Adrenal gland (tissue), 9 donors: ENCODE measurements at regions not wholly inside any gene's neighbourhood (a gene's known extent, or its start where the extent isn't known, plus 50 kb on each side); places are given as distances from the start of the nearest gene placed in this dataset.

ENCODE experiments used
- DNase-seq, 7 donors: peaks; one replicate each; pipeline ENCODE4 v3.0.0-alpha.2; 2019 to 2020
- H3K27ac ChIP-seq, 5 donors: fragments of 200-600 bp; sonication (generic) in 4 of 5; 1 replicate in 3 of 5; 2 replicates in 2 of 5; pipeline versions ENCODE4 v1.5.1 to v1.8.0; 2016 to 2020; ENCODE audit warnings: mild to moderate bottlenecking in 1 of 5
- H3K27me3 ChIP-seq: fragments of 200-600 bp; 2 replicates; pipeline ENCODE4 v1.8.0; 2021
- H3K36me3 ChIP-seq, 2 donors: fragments of 200-600 bp; replicated peaks in 1 of 2; 1 replicate in 1 of 2; 2 replicates in 1 of 2; pipeline versions ENCODE4 v1.5.1 to v1.8.0; 2018 to 2022
- H3K4me1 ChIP-seq, 2 donors: fragments of 200-600 bp; replicated peaks in 1 of 2; 1 replicate in 1 of 2; 2 replicates in 1 of 2; pipeline versions ENCODE4 v1.5.1 to v1.8.0; 2018 to 2021
- H3K4me3 ChIP-seq, 4 donors: fragments of 200-600 bp; sonication (generic) in 3 of 4; one replicate each; pipeline ENCODE4 v1.5.1; 2016 to 2018
- H3K9me3 ChIP-seq, 3 donors: fragments of 200-600 bp; sonication (generic) in 1 of 3; replicated peaks in 1 of 3; 1 replicate in 2 of 3; 2 replicates in 1 of 3; pipeline versions ENCODE4 v1.5.1 to v1.8.0; 2016 to 2021
- POLR2A ChIP-seq, 2 donors: fragments of 450-650 bp; IDR thresholded peaks; one replicate each; pipeline ENCODE4 v1.6.1; 2017; ENCODE audit warnings: antibody characterized with exemption in 2 of 2, mild to moderate bottlenecking in 2 of 2, moderate library complexity in 1 of 2
- WGBS, 4 donors: extraction: QIAGEN DNeasy Blood & Tissue Kit in 2 of 4; methylation state at CpG; one replicate each; pipeline versions ENCODE4 v1.1.5 to v1.1.7; 2013 to 2017; 5-methylcytosine and 5-hydroxymethylcytosine counted together
- intact Hi-C, 2 donors: fragments of 100-400 bp; cut with DNase I; formaldehyde crosslinking; loops; one replicate each; pipeline versions ENCODE4 v1.14.1 to v1.15.0; 2022 to 2023
- TF ChIP-seq, protein P1 (sequence below), 6 experiments: fragments of 450-650 bp in 4 of 6; fragments of 200-600 bp in 2 of 6; sonication (generic) in 1 of 6; IDR thresholded peaks; 1 replicate in 5 of 6; 2 replicates in 1 of 6; pipeline versions ENCODE4 v1.5.1 to v1.8.0; 2016 to 2021; ENCODE audit warnings: antibody characterized with exemption in 6 of 6, mild to moderate bottlenecking in 2 of 6, moderate library complexity in 1 of 6
- donor health status: healthy with polysubstance abuse.
- donor health status: Bipolar disorder and iron deficiency.
- donor health status: DM: yes; HTN: yes; CAD: no.
- donor health status: DM: no; HTN: no; CAD: no.
- donor health status: DM: no; HTN: no; CAD: no.

DNA sequence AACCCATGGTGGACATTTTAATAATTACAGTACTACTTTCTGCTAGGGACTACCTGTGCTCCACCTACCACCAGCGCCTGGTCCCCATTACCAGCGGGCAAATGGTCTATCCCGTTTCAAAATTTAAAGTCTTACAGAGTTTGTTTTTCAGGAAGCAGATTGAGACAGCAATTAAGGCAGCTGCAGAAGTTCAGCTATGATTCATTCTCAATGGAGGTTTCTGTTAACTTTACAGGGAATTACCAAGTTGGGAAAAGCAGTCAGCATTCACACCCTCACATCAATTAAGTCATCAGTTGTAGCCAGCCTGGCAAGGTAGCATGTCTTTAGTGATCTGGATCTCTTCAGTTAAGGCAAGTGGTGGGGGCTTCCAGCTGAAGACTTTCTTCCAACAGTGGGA, 410.6 kb upstream of the DAB2 start:
- Histone ChIP-seq H3K9me3 (peaks cover 0 to 11% (median 0%) of the 10 kb centered on the region in 3 donors), H3K27me3 (no peaks in the 10 kb centered on the region), H3K27ac (no peak overlapping the region), H3K4me1 (no peaks in the 10 kb centered on the region), H3K4me3 (no peak overlapping the region), H3K36me3 (no peaks in the 10 kb centered on the region)
- DNase-seq: no peak
- intact Hi-C loops: no loop called here
- WGBS, 4 donors: 67 to 86% (median 74%) methylated on average over 3 of the region's 3 CpGs
- TF ChIP-seq POLR2A (IDR thresholded peaks at IDR 0.05): no peak
- TF ChIP-seq, protein P1, sequence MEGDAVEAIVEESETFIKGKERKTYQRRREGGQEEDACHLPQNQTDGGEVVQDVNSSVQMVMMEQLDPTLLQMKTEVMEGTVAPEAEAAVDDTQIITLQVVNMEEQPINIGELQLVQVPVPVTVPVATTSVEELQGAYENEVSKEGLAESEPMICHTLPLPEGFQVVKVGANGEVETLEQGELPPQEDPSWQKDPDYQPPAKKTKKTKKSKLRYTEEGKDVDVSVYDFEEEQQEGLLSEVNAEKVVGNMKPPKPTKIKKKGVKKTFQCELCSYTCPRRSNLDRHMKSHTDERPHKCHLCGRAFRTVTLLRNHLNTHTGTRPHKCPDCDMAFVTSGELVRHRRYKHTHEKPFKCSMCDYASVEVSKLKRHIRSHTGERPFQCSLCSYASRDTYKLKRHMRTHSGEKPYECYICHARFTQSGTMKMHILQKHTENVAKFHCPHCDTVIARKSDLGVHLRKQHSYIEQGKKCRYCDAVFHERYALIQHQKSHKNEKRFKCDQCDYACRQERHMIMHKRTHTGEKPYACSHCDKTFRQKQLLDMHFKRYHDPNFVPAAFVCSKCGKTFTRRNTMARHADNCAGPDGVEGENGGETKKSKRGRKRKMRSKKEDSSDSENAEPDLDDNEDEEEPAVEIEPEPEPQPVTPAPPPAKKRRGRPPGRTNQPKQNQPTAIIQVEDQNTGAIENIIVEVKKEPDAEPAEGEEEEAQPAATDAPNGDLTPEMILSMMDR (IDR thresholded peaks at IDR 0.05): no peak

DNA sequence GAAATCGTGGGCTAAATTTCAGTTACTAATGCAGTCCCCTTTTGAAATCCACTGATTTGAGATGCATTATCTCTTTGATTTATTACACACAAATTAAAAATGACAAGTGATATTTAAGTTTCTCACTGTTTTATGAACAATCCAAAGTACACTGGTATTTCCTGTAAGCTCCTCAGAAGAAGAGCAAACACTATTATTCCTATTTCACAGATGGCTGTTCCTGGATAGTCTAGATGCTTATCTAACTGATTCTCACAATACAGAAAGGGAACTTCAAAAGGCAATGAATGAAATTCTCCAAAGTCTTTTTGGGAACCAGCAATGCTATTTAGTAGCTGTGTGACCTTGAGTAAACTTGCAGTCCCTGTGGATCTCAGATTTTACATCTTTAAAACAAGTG, 404.7 kb upstream of the DAB2 start:
- Histone ChIP-seq H3K9me3 (no peaks in the 10 kb centered on the region), H3K36me3 (no peaks in the 10 kb centered on the region), H3K27me3 (no peaks in the 10 kb centered on the region), H3K4me3 (no peak overlapping the region), H3K27ac (no peak overlapping the region), H3K4me1 (no peaks in the 10 kb centered on the region)
- TF ChIP-seq, protein P1 (IDR thresholded peaks at IDR 0.05): no peak
- WGBS, 4 donors: 70 to 79% (median 72%) methylated on average over 1 of the region's 1 CpG
- DNase-seq: no peak
- intact Hi-C loops: no loop called here

DNA sequence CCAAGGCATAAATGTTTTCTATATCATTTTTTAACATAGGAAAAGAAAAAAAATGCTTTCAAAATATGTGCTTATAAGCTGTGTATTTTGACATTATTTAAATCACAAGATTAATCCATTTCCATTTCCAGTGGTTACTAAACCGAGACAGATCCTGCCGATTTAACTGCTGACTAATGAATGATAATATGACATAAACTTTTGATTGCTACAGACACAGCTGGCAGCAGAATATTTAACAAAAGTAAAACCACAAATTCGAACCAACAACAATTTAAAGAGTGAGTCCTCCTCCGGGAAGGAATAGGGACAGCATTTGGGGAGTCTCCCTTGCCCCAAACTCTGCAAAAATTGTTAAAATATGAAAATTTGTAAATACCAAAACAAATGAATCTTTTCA, 401.3 kb upstream of the DAB2 start:
- no peaks in the 10 kb centered on the region for H3K27me3 ChIP-seq
- no peaks in the 10 kb centered on the region for H3K9me3 ChIP-seq
- DNase-seq: no peak
- WGBS, 4 donors: 67 to 78% (median 74%) methylated on average over 4 of the region's 4 CpGs
- H3K36me3 ChIP-seq: no peaks in the 10 kb centered on the region
- intact Hi-C loops: no loop called here
- no peak for TF ChIP-seq POLR2A (IDR thresholded peaks at IDR 0.05)
- TF ChIP-seq, protein P1 (IDR thresholded peaks at IDR 0.05): no peak
- no peak overlapping the region for H3K4me3 ChIP-seq
- no peaks in the 10 kb centered on the region for H3K4me1 ChIP-seq
- no peak overlapping the region for H3K27ac ChIP-seq

DNA sequence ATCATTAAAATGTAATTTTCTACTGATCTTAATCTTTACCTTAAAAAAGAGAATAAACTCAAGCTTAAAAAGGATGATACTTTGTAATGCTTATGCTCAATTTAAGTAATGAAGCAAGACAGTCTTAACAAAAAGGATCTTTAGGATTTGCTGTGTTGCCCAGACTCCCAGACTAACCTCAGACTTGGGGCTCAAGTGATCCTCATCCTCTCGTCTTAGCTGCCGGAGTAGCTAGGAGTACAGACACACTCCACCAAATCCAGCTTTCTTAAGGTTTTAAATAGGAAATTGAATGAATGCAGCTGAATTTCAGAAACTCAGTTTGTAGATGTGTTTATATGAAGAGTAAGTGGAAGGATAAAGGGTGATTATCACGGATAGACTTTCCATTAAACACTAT, 400.5 kb upstream of the DAB2 start:
- no peak for DNase-seq
- 64 to 82% (median 75%) methylated on average over 3 of the region's 3 CpGs for WGBS, 4 donors
- intact Hi-C loops: no loop called here

More for the DNA sequence above, 400.5 kb upstream of the DAB2 start:
- no peak overlapping the region for H3K4me3 ChIP-seq
- no peaks in the 10 kb centered on the region for H3K27me3 ChIP-seq
- H3K27ac ChIP-seq: no peak overlapping the region
- no peaks in the 10 kb centered on the region for H3K9me3 ChIP-seq
- H3K36me3 ChIP-seq: no peaks in the 10 kb centered on the region
- no peaks in the 10 kb centered on the region for H3K4me1 ChIP-seq
- TF ChIP-seq POLR2A (IDR thresholded peaks at IDR 0.05): no peak
- TF ChIP-seq, protein P1 (IDR thresholded peaks at IDR 0.05): no peak
